ENCODE measurements at regions not wholly inside any gene's neighbourhood (a gene's known extent, or its start where the extent isn't known, plus 50 kb on each side); places are given as distances from the start of the nearest gene placed in this dataset.

DNA sequence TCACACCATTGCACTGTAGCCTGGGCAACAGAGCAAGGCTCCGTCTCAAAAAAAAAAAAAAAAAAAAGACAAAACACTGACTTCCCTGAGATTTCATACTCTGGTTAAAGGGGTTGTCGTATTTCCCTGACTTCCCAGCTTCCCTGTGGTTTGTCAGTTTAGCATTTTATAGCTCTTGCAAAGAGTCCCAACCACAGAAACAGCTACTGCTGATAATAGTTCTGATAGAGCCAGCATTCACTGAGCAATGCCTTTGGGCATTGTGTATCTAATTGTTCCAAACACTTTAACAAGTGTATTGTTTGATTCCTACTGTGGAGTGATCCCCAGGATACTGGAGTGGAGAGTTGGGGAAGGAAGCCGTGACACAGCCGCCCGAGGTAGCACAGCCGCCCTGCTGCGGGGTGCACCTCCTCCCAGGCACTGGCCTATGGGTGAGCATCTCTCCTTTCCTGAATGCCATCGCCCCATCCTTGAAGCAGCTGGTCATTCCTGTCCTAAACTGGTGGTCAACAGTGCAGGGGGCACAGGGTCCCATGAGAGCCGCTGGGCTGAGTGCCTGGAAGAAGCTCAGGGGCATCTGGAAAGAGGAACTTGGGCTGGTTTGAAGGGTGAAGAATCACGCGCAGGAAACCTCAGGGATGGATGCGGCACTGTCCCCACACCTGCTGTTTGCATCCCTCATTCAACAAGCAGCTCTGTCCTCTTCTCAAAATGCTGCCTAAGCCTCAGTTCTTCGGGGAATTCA, 81.0 kb upstream of the TMEM18 start:
- intact Hi-C loops (cut with DNase I; ENCODE audit: low total_unique reads), result no loop called here
- no peak for DNase-seq
- Histone ChIP-seq H3K36me3 (no peaks in the 10 kb centered on the region), H3K27ac (no peak overlapping the region), H3K27me3 (no peaks in the 10 kb centered on the region), H3K9me3 (no peaks in the 10 kb centered on the region), H3K4me1 (no peaks in the 10 kb centered on the region), H3K4me3 (no peak overlapping the region)
- WGBS, 5 donors, result 81 to 89% (median 85%) methylated on average over 12 to 13 of the region's 13 CpGs
- no peak for TF ChIP-seq POLR2A (IDR thresholded peaks at IDR 0.05)
- no peak for TF ChIP-seq EP300 (IDR thresholded peaks at IDR 0.05)
- TF ChIP-seq POLR2AphosphoS5 (IDR thresholded peaks at IDR 0.05), result no peak
- no peak for TF ChIP-seq CTCF (IDR thresholded peaks at IDR 0.05)

- 88 to 95% (median 93%) methylated on average over 7 of the region's 7 CpGs for WGBS, 5 donors
- no peak for DNase-seq
These were observed 75.9 kb upstream of the TMEM18 start for GRCh38 chr2:753123-753522.

DNA sequence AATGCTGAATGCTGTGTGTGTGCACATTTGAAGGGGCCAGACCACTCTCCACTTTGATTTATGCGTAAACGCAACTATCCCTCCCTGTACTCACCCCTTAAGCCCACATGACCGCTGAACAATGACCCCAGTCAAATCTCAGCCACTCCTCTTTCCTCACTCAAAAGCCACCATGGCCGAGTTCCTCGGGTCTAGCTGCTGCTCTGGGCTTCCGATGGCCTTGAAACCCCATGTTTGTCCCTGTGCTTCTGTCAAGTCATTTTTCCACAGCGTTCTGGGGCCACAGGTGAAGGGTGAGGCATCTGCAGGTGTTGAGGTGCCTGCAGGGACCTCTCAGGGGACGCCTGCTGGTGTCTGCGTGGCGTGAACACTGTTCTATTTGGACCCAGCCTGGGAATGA, 74.3 kb upstream of the TMEM18 start:
- Histone ChIP-seq H3K36me3 (no peaks in the 10 kb centered on the region), H3K4me3 (no peak overlapping the region), H3K9me3 (no peaks in the 10 kb centered on the region), H3K27ac (no peak overlapping the region), H3K4me1 (no peaks in the 10 kb centered on the region), H3K27me3 (peaks cover 0 to 18% (median 7%) of the 10 kb centered on the region in 3 donors)
- WGBS, 5 donors, result 70 to 78% (median 74%) methylated on average over 10 of the region's 10 CpGs
- no peak for DNase-seq
- intact Hi-C loops (cut with DNase I; ENCODE audit: low total_unique reads), result no loop called here
- no peak for TF ChIP-seq EP300 (IDR thresholded peaks at IDR 0.05)
- TF ChIP-seq POLR2AphosphoS5 (IDR thresholded peaks at IDR 0.05), result no peak
- no peak for TF ChIP-seq CTCF (IDR thresholded peaks at IDR 0.05)
- no peak for TF ChIP-seq POLR2A (IDR thresholded peaks at IDR 0.05)

More at GRCh38 chr2:753123-753522, 75.9 kb upstream of the TMEM18 start:
- H3K36me3 ChIP-seq, result no peaks in the 10 kb centered on the region
- intact Hi-C loops (cut with DNase I; ENCODE audit: low total_unique reads), result no loop called here
- H3K9me3 ChIP-seq, result no peaks in the 10 kb centered on the region
- peaks cover 0 to 12% (median 7%) of the 10 kb centered on the region in 3 donors for H3K27me3 ChIP-seq
- H3K4me1 ChIP-seq, result no peaks in the 10 kb centered on the region
- TF ChIP-seq POLR2A (IDR thresholded peaks at IDR 0.05), result no peak
- TF ChIP-seq POLR2AphosphoS5 (IDR thresholded peaks at IDR 0.05), result no peak
- TF ChIP-seq CTCF (IDR thresholded peaks at IDR 0.05), result no peak
- no peak for TF ChIP-seq EP300 (IDR thresholded peaks at IDR 0.05)
- H3K4me3 ChIP-seq, result no peak overlapping the region
- no peak overlapping the region for H3K27ac ChIP-seq

GRCh38 chr2:750628-751027, 73.4 kb upstream of the TMEM18 start:
- no peak overlapping the region for H3K27ac ChIP-seq
- H3K4me1 ChIP-seq, result no peaks in the 10 kb centered on the region
- intact Hi-C loops (cut with DNase I; ENCODE audit: low total_unique reads), result no loop called here
- DNase-seq, result no peak
- no peaks in the 10 kb centered on the region for H3K9me3 ChIP-seq
- peaks cover 0 to 19% (median 7%) of the 10 kb centered on the region in 3 donors for H3K27me3 ChIP-seq
- no peak overlapping the region for H3K4me3 ChIP-seq
- no peaks in the 10 kb centered on the region for H3K36me3 ChIP-seq
- 76 to 84% (median 82%) methylated on average over 5 of the region's 5 CpGs for WGBS, 5 donors
- no peak for TF ChIP-seq EP300 (IDR thresholded peaks at IDR 0.05)
- TF ChIP-seq CTCF (IDR thresholded peaks at IDR 0.05), result no peak
- no peak for TF ChIP-seq POLR2A (IDR thresholded peaks at IDR 0.05)
- no peak for TF ChIP-seq POLR2AphosphoS5 (IDR thresholded peaks at IDR 0.05)

Measured in stomach (tissue), 8 donors.